Body of pancreas (tissue), 4 donors: ENCODE measurements at regions not wholly inside any gene's neighbourhood (a gene's known extent, or its start where the extent isn't known, plus 50 kb on each side); places are given as distances from the start of the nearest gene placed in this dataset.
"Not testable (repeated sequence)": the region's sequence is repeated elsewhere in the genome, so short reads cannot be mapped to it uniquely, and the experiment has no call there.

Experiments
- ATAC-seq: fragments of 150-250 bp; one replicate; pipeline ENCODE4 v1.9.1; 2016
- DNase-seq, 4 donors: peaks; one replicate each; pipeline ENCODE4 v3.0.0-alpha.2; 2019
- H3K27ac ChIP-seq, 4 donors: fragments of 200-600 bp; sonication (generic); 1 replicate in 3 of 4; 2 replicates in 1 of 4; pipeline versions ENCODE4 v1.5.1 to v1.6.1; 2016 to 2019; ENCODE audit warnings: mild to moderate bottlenecking in 1 of 4, mixed read lengths in 1 of 4, moderate library complexity in 1 of 4
- H3K27me3 ChIP-seq, 2 donors: fragments of 200-600 bp; sonication (generic); one replicate each; pipeline ENCODE4 v1.6.0; 2016; ENCODE audit warnings: mild to moderate bottlenecking in 1 of 2
- H3K36me3 ChIP-seq, 2 donors: fragments of 200-600 bp; sonication (generic); replicated peaks in 1 of 2; 2 replicates each; pipeline ENCODE4 v1.5.1; 2016; ENCODE audit warnings: low read depth in 2 of 2; ENCODE audit not compliant: insufficient read depth in 1 of 2
- H3K4me1 ChIP-seq: fragments of 200-600 bp; sonication (generic); one replicate; pipeline ENCODE4 v1.6.0; 2016
- H3K4me3 ChIP-seq, 2 donors: fragments of 200-600 bp; sonication (generic); 1 replicate in 1 of 2; 2 replicates in 1 of 2; pipeline ENCODE4 v1.5.1; 2016 to 2019
- H3K9me3 ChIP-seq, 3 donors: fragments of 200-600 bp; sonication (generic); 1 replicate in 2 of 3; 2 replicates in 1 of 3; pipeline ENCODE4 v1.5.1; 2016
- CTCF ChIP-seq, 7 experiments: fragments of 450-650 bp in 4 of 7; fragments of 200-600 bp in 3 of 7; sonication (generic) in 3 of 7; IDR thresholded peaks; one replicate each; pipeline ENCODE4 v1.5.1; 2016 to 2019; ENCODE audit warnings: antibody characterized with exemption in 7 of 7
- POLR2A ChIP-seq, 3 donors: fragments of 450-650 bp; IDR thresholded peaks; one replicate each; pipeline ENCODE4 v1.6.1; 2016; ENCODE audit warnings: antibody characterized with exemption in 3 of 3, mild to moderate bottlenecking in 2 of 3
- WGBS, 2 donors: methylation state at CpG; one replicate each; pipeline ENCODE4 v1.1.5; 2017; 5-methylcytosine and 5-hydroxymethylcytosine counted together
- intact Hi-C: fragments of 100-400 bp; cut with DNase I; formaldehyde crosslinking; loops from one replicate; pipeline ENCODE4 v1.15.1; 2023

GRCh38 chr2:176891857-176892256, 320.7 kb upstream of the HNRNPA3 start:
- Histone ChIP-seq H3K4me1 (no peaks in the 10 kb centered on the region), H3K36me3 (no peaks in the 10 kb centered on the region), H3K9me3 (no peaks in the 10 kb centered on the region), H3K27me3 (no peaks in the 10 kb centered on the region), H3K27ac (no peak overlapping the region), H3K4me3 (no peak overlapping the region)
- 8 to 15% methylated on average over 1 of the region's 1 CpG for WGBS, 2 donors
- DNase-seq, result no peak
- TF ChIP-seq POLR2A (IDR thresholded peaks at IDR 0.05) (no peak), CTCF (IDR thresholded peaks at IDR 0.05) (no peak)
- ATAC-seq, result no peak
- intact Hi-C loops, result no loop called here

- H3K4me1 ChIP-seq, result no peaks in the 10 kb centered on the region
- no peak for TF ChIP-seq POLR2A (IDR thresholded peaks at IDR 0.05)
- TF ChIP-seq CTCF (IDR thresholded peaks at IDR 0.05), result no peak
- H3K27me3 ChIP-seq, result no peaks in the 10 kb centered on the region
- ATAC-seq, result no peak
- 19 to 25% methylated on average over 2 of the region's 2 CpGs for WGBS, 2 donors
- no peak overlapping the region for H3K27ac ChIP-seq
- intact Hi-C loops, result no loop called here
- H3K9me3 ChIP-seq, result no peaks in the 10 kb centered on the region
- H3K36me3 ChIP-seq, result no peaks in the 10 kb centered on the region
- DNase-seq, result no peak
- H3K4me3 ChIP-seq, result no peak overlapping the region
Measured at GRCh38 chr2:176892676-176893226, 319.8 kb upstream of the HNRNPA3 start.

DNA sequence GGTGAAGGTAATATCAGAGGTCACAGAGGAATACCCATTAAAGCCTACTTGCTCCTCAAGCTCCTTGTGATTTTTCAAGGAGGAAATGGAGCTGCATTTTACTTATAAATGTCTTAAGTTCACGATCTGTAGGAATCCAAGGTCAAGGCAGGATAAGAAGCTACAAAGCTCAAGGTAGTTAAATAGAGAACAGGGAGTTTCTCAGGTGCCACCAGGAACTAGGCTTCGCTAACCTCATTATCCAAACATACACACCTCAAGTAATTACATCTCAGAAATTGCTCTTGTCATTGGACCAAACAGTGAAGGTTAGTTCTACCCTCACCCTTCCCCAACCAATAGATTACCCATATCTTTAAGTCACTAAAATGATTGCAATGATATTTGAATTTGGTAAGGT, 317.4 kb upstream of the HNRNPA3 start:
- Histone ChIP-seq H3K27me3 (no peaks in the 10 kb centered on the region), H3K36me3 (no peaks in the 10 kb centered on the region), H3K4me3 (no peak overlapping the region), H3K4me1 (no peaks in the 10 kb centered on the region), H3K9me3 (no peaks in the 10 kb centered on the region), H3K27ac (no peak overlapping the region)
- intact Hi-C loops, result no loop called here
- DNase-seq (no peak), ATAC-seq (no peak)
- TF ChIP-seq CTCF (IDR thresholded peaks at IDR 0.05), result no peak
- no peak for TF ChIP-seq POLR2A (IDR thresholded peaks at IDR 0.05)
- 58 to 61% methylated on average over 2 of the region's 2 CpGs for WGBS, 2 donors

GRCh38 chr2:176902454-176902853, 310.1 kb upstream of the HNRNPA3 start:
- Histone ChIP-seq H3K27me3 (no peaks in the 10 kb centered on the region), H3K27ac (no peak overlapping the region), H3K4me1 (no peaks in the 10 kb centered on the region), H3K9me3 (no peaks in the 10 kb centered on the region), H3K36me3 (no peaks in the 10 kb centered on the region), H3K4me3 (no peak overlapping the region)
- no peak for ATAC-seq
- WGBS, 2 donors, result 52 to 53% methylated on average over 4 of the region's 4 CpGs
- no peak for DNase-seq
- TF ChIP-seq CTCF (IDR thresholded peaks at IDR 0.05) (no peak), POLR2A (IDR thresholded peaks at IDR 0.05) (no peak)
- intact Hi-C loops, result no loop called here

GRCh38 chr2:176904053-176904452, 308.5 kb upstream of the HNRNPA3 start:
- H3K4me3 ChIP-seq, intact Hi-C loops, H3K27me3 ChIP-seq, H3K4me1 ChIP-seq, H3K27ac ChIP-seq, H3K9me3 ChIP-seq, H3K36me3 ChIP-seq, DNase-seq, ATAC-seq: not testable (repeated sequence)
- WGBS, 2 donors, result 81 to 89% methylated on average over 2 of the region's 2 CpGs
